HK-2 (cell line): ENCODE measurements at regions not wholly inside any gene's neighbourhood (a gene's known extent, or its start where the extent isn't known, plus 50 kb on each side); places are given as distances from the start of the nearest gene placed in this dataset.
"Not testable (repeated sequence)": the region's sequence is repeated elsewhere in the genome, so short reads cannot be mapped to it uniquely, and the experiment has no call there.

Source experiments
- DNase-seq: peaks from one replicate; pipeline ENCODE4 v3.0.0-alpha.2; 2018; ENCODE audit not compliant: unreplicated experiment

- no peak for DNase-seq
Measured at GRCh38 chr2:181790716-181791649, 100.5 kb upstream of the ITPRID2 start.

DNA sequence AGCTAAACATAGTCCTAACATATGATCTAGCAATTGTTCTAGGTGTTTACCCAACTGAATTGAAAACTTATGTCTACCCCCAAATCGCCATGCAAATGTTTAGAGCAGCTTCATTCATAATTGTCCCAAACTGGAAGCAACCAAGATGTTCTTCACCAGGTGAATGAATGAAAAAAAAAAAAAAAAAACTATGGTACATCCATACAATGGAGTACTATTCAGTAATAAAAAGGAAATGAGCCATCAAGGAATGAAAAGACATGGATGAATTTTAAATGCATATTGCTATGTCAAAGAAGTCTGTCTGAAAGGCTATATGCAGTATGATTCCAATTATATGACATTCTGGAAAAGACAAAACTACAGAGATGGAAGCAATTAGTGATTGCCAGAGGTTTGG lies 98.6 kb upstream of the ITPRID2 start:
- no peak for DNase-seq

DNA sequence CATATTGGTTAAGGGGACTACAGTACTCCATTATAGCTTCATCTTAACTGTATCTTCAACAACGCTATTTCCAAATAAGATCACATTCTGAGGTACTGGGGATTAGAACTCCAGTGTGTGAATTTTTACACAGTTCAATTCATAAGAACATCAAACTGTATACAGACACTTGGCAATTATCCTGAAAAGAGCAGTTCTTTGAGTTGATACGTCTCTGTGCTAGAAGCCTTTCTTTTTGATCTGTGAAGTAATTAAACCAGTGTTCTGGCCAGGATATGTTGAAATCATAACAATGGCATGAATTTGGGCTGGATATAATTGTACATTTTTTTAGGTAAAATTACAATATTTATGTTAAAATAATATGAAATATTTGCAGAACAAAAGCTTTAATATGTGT lies 93.5 kb upstream of the ITPRID2 start:
- no peak for DNase-seq

DNA sequence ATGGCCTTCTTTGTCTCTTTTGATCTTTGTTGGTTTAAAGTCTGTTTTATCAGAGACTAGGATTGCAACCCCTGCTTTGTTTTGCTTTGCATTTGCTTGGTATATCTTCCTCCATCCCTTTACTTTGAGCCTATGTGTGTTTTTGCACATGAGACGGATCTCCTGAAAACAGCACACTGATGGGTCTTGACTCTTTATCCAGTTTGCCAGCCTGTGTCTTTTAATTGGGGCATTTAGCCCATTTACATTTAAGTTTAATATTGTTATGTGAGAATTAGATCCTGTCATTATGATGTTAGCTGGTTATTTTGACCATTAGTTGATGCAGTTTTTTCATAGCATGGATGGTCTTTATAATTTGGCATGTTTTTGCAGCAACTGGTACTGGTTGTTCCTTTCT lies 89.2 kb upstream of the ITPRID2 start:
- DNase-seq, result not testable (repeated sequence)

DNA sequence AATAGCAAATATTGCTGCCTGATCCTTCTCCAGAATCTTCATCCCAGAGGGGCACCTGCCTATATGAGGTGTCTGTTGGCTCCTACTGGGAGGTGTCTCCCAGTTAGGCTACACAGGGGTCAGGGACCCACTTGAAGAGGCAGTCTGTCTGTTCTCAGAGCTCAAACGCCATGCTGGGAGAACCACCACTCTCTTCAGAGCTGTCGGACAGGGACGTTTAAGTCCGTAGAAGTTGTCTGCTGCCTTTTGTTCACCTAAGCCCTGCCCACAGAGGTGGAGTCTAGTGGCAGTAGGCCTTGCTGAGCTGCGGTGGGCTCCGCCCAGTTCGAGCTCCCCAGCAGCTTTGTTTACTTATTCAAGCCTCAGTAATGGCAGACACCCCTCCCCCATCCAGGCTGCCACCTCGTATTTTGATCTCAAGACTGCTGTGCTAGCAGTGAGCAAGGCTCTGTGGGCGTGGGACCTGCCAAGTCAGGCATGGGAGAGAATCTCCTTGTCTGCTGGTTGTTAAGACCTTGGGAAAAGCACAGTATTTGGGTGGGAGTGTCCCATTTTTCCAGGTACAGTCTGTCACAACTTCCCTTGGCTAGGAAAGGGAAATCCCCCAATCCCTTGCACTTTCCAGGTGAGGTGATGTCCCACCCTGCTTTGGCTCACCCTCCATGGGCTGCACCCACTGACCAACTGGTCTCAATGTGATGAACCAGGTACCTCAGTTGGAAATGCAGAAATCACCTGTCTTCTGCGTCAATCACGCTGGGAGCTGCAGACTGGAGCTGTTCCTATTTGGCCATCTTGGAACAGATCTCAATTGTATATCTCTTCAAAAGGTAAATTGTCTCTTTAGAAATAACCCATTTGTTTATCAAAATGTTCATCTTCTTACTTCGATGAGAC lies 87.4 kb upstream of the ITPRID2 start:
- not testable (repeated sequence) for DNase-seq

GRCh38 chr2:181805228-181806038 lies 86.1 kb upstream of the ITPRID2 start:
- DNase-seq, result no peak

- no peak for DNase-seq
Measured at GRCh38 chr2:181806039-181806392, 85.5 kb upstream of the ITPRID2 start.

GRCh38 chr2:181807526-181807925 lies 84.0 kb upstream of the ITPRID2 start:
- no peak for DNase-seq

GRCh38 chr2:181810823-181811695 lies 80.5 kb upstream of the ITPRID2 start:
- no peak for DNase-seq

DNA sequence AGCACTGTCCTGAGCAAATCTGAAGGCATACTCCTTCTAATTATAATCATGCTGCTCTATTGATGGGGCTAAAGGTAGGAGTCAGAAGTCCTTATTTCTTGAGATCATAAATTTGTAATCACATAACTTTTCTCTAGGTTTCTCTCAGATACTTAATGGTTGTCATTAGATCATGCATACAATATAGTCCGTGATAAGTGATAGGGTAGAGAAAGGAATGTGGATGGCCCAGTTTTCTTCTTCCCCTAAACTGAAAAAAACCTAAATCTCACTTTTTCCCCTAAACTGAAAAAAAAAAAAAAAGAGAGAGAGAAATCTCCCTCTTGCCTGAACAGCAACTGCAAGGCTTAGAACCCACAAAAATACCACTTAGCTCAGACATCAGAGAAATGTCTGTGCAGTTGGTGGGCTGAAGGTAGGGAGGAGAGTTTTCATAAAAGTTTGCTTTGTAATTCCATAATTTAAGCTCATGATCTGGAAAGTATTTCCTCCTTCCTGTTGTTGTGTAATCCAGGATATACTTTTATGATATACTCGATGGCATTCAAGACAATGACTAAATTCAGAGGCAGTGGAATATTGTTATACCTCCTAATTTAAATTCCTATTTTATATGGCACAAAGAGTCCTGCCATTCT lies 79.3 kb upstream of the ITPRID2 start:
- no peak for DNase-seq

GRCh38 chr2:181814057-181814491 lies 77.5 kb upstream of the ITPRID2 start:
- DNase-seq, result no peak

DNA sequence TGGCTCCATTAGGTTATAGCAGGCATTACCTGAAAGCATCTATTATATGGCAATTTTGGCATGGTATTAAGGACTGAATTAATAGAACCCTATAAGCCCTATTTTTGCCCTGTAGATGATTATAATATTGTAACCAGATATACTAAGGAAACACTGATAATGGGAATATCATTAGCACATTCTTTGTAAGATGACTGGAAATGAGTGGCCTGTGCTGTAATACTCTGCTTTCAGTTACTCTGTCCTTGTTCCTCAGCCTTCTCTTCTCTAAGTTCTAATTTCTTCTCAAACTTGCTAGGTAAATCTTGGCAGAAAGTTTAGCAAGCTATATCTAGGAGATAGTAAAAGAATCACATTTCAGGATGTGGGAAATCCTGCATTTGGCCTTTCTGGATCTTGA lies 74.0 kb upstream of the ITPRID2 start:
- no peak for DNase-seq

DNA sequence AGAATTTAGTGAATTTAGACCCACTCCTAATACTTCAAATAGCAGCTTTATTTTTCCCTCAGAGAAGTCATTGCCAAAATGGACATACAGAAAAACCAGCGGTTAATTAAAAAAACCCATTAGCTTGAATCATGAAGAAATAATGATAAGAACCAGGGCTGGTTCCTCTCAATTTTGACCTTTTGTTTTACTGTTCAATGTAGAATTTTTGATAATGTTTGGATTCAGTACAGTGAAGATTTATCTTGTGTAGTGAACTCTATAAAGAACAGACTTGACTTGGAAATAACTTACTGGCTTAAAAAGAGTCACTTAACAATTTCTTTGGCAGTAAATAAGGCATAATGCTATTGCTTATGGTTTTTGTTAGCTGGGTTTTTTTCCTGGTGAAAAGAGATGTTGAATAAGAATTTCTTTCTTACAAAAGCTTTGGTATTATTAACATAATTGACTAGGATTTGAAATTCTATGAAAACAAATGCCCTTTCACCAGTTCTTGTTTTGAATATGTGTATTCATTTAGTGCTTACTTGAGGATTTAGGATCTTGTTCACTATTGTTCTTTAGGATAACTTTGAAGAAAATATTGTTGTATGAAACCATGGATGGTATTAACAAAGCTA lies 73.4 kb upstream of the ITPRID2 start:
- DNase-seq, result no peak

GRCh38 chr2:181818840-181819239 lies 72.7 kb upstream of the ITPRID2 start:
- DNase-seq, result no peak

DNA sequence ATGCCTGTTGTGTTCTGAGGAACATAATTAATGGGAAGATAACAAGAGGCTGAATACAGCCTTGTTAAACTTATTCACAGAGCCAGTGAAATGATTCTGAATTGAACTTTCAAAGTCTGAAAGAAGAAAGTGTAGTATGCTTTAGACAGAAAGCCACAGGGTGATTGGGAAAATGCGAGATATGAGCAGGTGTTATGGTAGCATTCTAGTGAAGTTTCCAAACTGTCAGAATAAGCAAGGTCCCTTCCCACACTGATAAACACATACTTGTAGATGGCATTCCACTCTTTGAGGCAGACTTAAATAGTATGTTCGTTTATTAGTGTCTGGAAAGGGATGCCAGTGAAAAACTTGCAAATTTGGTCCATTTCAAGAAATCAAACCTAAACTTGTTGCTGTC lies 70.5 kb upstream of the ITPRID2 start:
- DNase-seq, result no peak

GRCh38 chr2:181822097-181822496 lies 69.4 kb upstream of the ITPRID2 start:
- no peak for DNase-seq

- no peak for DNase-seq
Measured at GRCh38 chr2:181823405-181823804, 68.1 kb upstream of the ITPRID2 start.

- no peak for DNase-seq
Measured at GRCh38 chr2:181828122-181828705, 63.3 kb upstream of the ITPRID2 start.

DNA sequence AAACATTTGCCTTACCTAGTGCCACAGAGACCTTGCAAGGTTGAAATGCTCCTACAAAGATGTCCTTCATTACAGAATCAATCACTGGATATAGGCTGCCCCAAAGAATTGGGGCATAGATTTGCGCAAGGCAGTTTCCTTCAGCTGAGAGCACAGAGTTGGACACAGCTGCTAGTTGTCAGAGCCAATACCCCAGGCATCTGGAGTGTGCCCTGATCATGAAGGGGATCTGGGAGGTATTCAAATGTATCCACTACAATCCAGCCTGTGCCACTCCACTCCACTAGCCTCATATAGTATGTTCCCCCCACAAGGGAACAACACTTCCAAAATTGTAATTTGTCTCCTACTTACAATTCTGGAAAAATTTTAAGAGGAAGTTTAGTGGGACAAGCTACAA lies 62.3 kb upstream of the ITPRID2 start:
- DNase-seq, result no peak

- DNase-seq, result no peak
Measured at GRCh38 chr2:181832015-181832414, 59.5 kb upstream of the ITPRID2 start.
